Esophagus squamous epithelium (tissue), 4 donors: ENCODE measurements at regions not wholly inside any gene's neighbourhood (a gene's known extent, or its start where the extent isn't known, plus 50 kb on each side); places are given as distances from the start of the nearest gene placed in this dataset.

Experiments used
- CTCF ChIP-seq, 6 experiments: fragments of 450-650 bp in 4 of 6; fragments of 200-600 bp in 2 of 6; sonication (generic) in 2 of 6; IDR thresholded peaks; one replicate each; pipeline ENCODE4 v1.5.1; 2016 to 2019; ENCODE audit warnings: antibody characterized with exemption in 6 of 6, mild to moderate bottlenecking in 4 of 6, moderate library complexity in 4 of 6
- POLR2A ChIP-seq, 4 donors: fragments of 450-650 bp; IDR thresholded peaks; one replicate each; pipeline ENCODE4 v1.6.1; 2017; ENCODE audit warnings: antibody characterized with exemption in 4 of 4, mild to moderate bottlenecking in 4 of 4, moderate library complexity in 3 of 4

- TF ChIP-seq CTCF (IDR thresholded peaks at IDR 0.05): no peak
- TF ChIP-seq POLR2A (IDR thresholded peaks at IDR 0.05): no peak
These were observed 352.7 kb upstream of the CD180 start for GRCh38 chr5:67549296-67549618.
